ENCODE measurements at regions not wholly inside any gene's neighbourhood (a gene's known extent, or its start where the extent isn't known, plus 50 kb on each side); places are given as distances from the start of the nearest gene placed in this dataset.

- Histone ChIP-seq H3K4me3 (ENCODE audit: low read depth, low read length, poor library complexity, severe bottlenecking) (no peak overlapping the region), H3K36me3 (ENCODE audit: insufficient read depth, low read length) (no peaks in the 10 kb centered on the region), H2AFZ (ENCODE audit: low read length) (no peak overlapping the region), H3K9me2 (ENCODE audit: insufficient read depth, low read length) (no peaks in the 10 kb centered on the region), H3K4me2 (ENCODE audit: low read length) (no peak overlapping the region), H3K4me1 (ENCODE audit: insufficient read depth, low read length, poor library complexity, severe bottlenecking) (no peaks in the 10 kb centered on the region), H3K79me2 (ENCODE audit: insufficient read depth, low read depth, low read length) (no peaks in the 10 kb centered on the region), H3K9me3 (ENCODE audit: low read length) (no peaks in the 10 kb centered on the region), H4K20me1 (ENCODE audit: insufficient read depth, low read length) (no peaks in the 10 kb centered on the region), H3K27ac (ENCODE audit: low read depth, low read length, poor library complexity, severe bottlenecking) (no peak overlapping the region)
- CTCF ChIA-PET (ENCODE audit: unreplicated experiment): no interaction called here
- no TSS peak for BruUV-seq (replicated peaks)
- no peak for TF ChIP-seq CTCF (conservative IDR thresholded peaks at IDR 0.05; ENCODE audit: low read length)
- no peak for TF ChIP-seq EZH2phosphoT487 (IDR thresholded peaks at IDR 0.05; ENCODE audit: borderline replicate concordance, low read depth, low read length)
- intact Hi-C loops (cut with micrococcal nuclease; ENCODE audit: unreplicated experiment): no loop called here
- DNase-seq (ENCODE audit: low spot score): no peak
- POLR2A ChIA-PET: interaction anchor here (0.7 kb wide), 1 partner anchor 25 kb away, joined by 3 read pairs; no protein-coding TSS in a partner anchor
Observed at GRCh38 chr13:19103140-19103539, 78.5 kb downstream of the TUBA3C start.

GRCh38 chr13:19093369-19093768 is 88.3 kb downstream of the TUBA3C start:
- TF ChIP-seq CTCF (conservative IDR thresholded peaks at IDR 0.05; ENCODE audit: low read length): no peak
- no peak for TF ChIP-seq EZH2phosphoT487 (IDR thresholded peaks at IDR 0.05; ENCODE audit: borderline replicate concordance, low read depth, low read length)
- CTCF ChIA-PET (ENCODE audit: unreplicated experiment): no interaction called here
- no peak overlapping the region for H3K27ac ChIP-seq (ENCODE audit: low read depth, low read length, poor library complexity, severe bottlenecking)

GRCh38 chr13:19090495-19090894 is 91.1 kb downstream of the TUBA3C start:
- no TSS peak for BruUV-seq (replicated peaks)
- Histone ChIP-seq H3K4me2 (ENCODE audit: low read length) (no peak overlapping the region), H3K4me3 (ENCODE audit: low read depth, low read length, poor library complexity, severe bottlenecking) (no peak overlapping the region), H3K9me2 (ENCODE audit: insufficient read depth, low read length) (no peaks in the 10 kb centered on the region), H3K79me2 (ENCODE audit: insufficient read depth, low read depth, low read length) (no peaks in the 10 kb centered on the region), H4K20me1 (ENCODE audit: insufficient read depth, low read length) (no peaks in the 10 kb centered on the region), H3K9me3 (ENCODE audit: low read length) (no peaks in the 10 kb centered on the region), H3K36me3 (ENCODE audit: insufficient read depth, low read length) (no peaks in the 10 kb centered on the region), H3K4me1 (ENCODE audit: insufficient read depth, low read length, poor library complexity, severe bottlenecking) (no peaks in the 10 kb centered on the region), H2AFZ (ENCODE audit: low read length) (no peak overlapping the region), H3K27ac (ENCODE audit: low read depth, low read length, poor library complexity, severe bottlenecking) (no peak overlapping the region)
- intact Hi-C loops (cut with micrococcal nuclease; ENCODE audit: unreplicated experiment): no loop called here
- DNase-seq (ENCODE audit: low spot score): no peak
- TF ChIP-seq CTCF (conservative IDR thresholded peaks at IDR 0.05; ENCODE audit: low read length) (no peak), EZH2phosphoT487 (IDR thresholded peaks at IDR 0.05; ENCODE audit: borderline replicate concordance, low read depth, low read length) (no peak)
- ChIA-PET POLR2A (no interaction called here), CTCF (ENCODE audit: unreplicated experiment) (no interaction called here)

More at GRCh38 chr13:19093369-19093768, 88.3 kb downstream of the TUBA3C start:
- no peak overlapping the region for H2AFZ ChIP-seq (ENCODE audit: low read length)
- no peak overlapping the region for H3K4me2 ChIP-seq (ENCODE audit: low read length)
- intact Hi-C loops (cut with micrococcal nuclease; ENCODE audit: unreplicated experiment): no loop called here
- H3K36me3 ChIP-seq (ENCODE audit: insufficient read depth, low read length): no peaks in the 10 kb centered on the region
- no peaks in the 10 kb centered on the region for H3K79me2 ChIP-seq (ENCODE audit: insufficient read depth, low read depth, low read length)
- H3K9me2 ChIP-seq (ENCODE audit: insufficient read depth, low read length): no peaks in the 10 kb centered on the region
- POLR2A ChIA-PET: no interaction called here
- H4K20me1 ChIP-seq (ENCODE audit: insufficient read depth, low read length): no peaks in the 10 kb centered on the region
- no peak for DNase-seq (ENCODE audit: low spot score)
- no peak overlapping the region for H3K4me3 ChIP-seq (ENCODE audit: low read depth, low read length, poor library complexity, severe bottlenecking)
- BruUV-seq (replicated peaks): no TSS peak
- no peaks in the 10 kb centered on the region for H3K9me3 ChIP-seq (ENCODE audit: low read length)
- no peaks in the 10 kb centered on the region for H3K4me1 ChIP-seq (ENCODE audit: insufficient read depth, low read length, poor library complexity, severe bottlenecking)

All from OCI-LY7 (cell line).